Hematopoietic multipotent progenitor cell (in vitro differentiated cells): ENCODE measurements at regions not wholly inside any gene's neighbourhood (a gene's known extent, or its start where the extent isn't known, plus 50 kb on each side); places are given as distances from the start of the nearest gene placed in this dataset.
A peak's percentile ranks its signal among the peaks of the same experiment; 100 is the strongest.

ENCODE experiments used
- DNase-seq, 3 donors: peaks; one replicate each; pipeline ENCODE4 v3.0.0-alpha.2; 2011 to 2015; ENCODE audit warnings: low read depth in 2 of 3, low spot score in 2 of 3

- no peak for DNase-seq
Measured at GRCh38 chr17:15893658-15894024, 51.3 kb upstream of the ADORA2B start.

- peak in 1 of 3 donors; percentile 66 for DNase-seq
Measured at GRCh38 chr17:15894258-15894657, 50.7 kb upstream of the ADORA2B start.

GRCh38 chr17:15894913-15895658, 49.8 kb upstream of the ADORA2B start:
- DNase-seq = no peak
